GM12878 (cell line): ENCODE measurements at regions not wholly inside any gene's neighbourhood (a gene's known extent, or its start where the extent isn't known, plus 50 kb on each side); places are given as distances from the start of the nearest gene placed in this dataset.

Experiments
- ATAC-seq: fragments of 200-7000 bp; cut with Tn5 transposase; 3 replicates; pipeline ENCODE4 v1.9.1; 2020; ENCODE audit warnings: mild to moderate bottlenecking, moderate library complexity
- BruUV-seq: library from RNA; stranded (reverse); fragments of 400-500 nt; replicated peaks from 2 replicates; lab custom pipeline; 2021; lab: Mats Ljungman, UMichigan
- CTCF ChIA-PET: fragments of 300-600 bp; sonication (Branson Sonifier 250); formaldehyde crosslinking; extraction: SDS; loops from one replicate; lab custom pipeline; 2021; ENCODE audit warnings: inconsistent platforms; lab: Yijun Ruan, JAX
- POLR2A ChIA-PET: fragments of 350-600 bp; formaldehyde crosslinking; extraction: SDS; loops from one replicate; lab custom pipeline; 2021; ENCODE audit warnings: inconsistent platforms; lab: Charles Lee
- RAD21 ChIA-PET: fragments of 300-600 bp; sonication (Branson Sonifier 250); formaldehyde crosslinking; loops from one replicate; lab custom pipeline; 2023; ENCODE audit warnings: antibody characterized with exemption; ENCODE audit not compliant: unreplicated experiment; lab: Charles Lee
- SMC1A ChIA-PET: fragments of 300-600 bp; sonication (Branson Sonifier 250); formaldehyde crosslinking; loops from one replicate; lab custom pipeline; 2023; ENCODE audit not compliant: unreplicated experiment, uncharacterized antibody; lab: Charles Lee
- DNase-seq: peaks from one replicate; pipeline ENCODE4 v3.0.0-alpha.2; 2011; ENCODE audit warnings: low read depth, low spot score
- FAIRE-seq: peaks from 3 replicates; lab custom pipeline; 2011; peaks lifted over from hg19 to GRCh38; lab: Jason Lieb, UNC
- H2AFZ ChIP-seq: 2 replicates; pipeline ENCODE4 v1.6.0; 2011; ENCODE audit warnings: low read depth, low read length, control low read depth; ENCODE audit not compliant: control insufficient read depth
- H3K27ac ChIP-seq: 2 replicates; pipeline ENCODE4 v1.5.1; 2011; ENCODE audit warnings: control low read depth; ENCODE audit not compliant: control insufficient read depth, insufficient read depth
- H3K27me3 ChIP-seq, 2 experiments: replicated peaks in 1 of 2; 2 replicates each; pipeline versions ENCODE4 v1.6.0 to v1.6.1; 2011; ENCODE audit warnings: low read length in 1 of 2; ENCODE audit not compliant: control insufficient read depth in 2 of 2, insufficient read depth in 2 of 2
- H3K36me3 ChIP-seq, 2 experiments: 2 replicates each; pipeline ENCODE4 v1.5.1; 2011; ENCODE audit warnings: low read length in 1 of 2; ENCODE audit not compliant: control insufficient read depth in 2 of 2, insufficient read depth in 2 of 2
- H3K4me1 ChIP-seq: 2 replicates; pipeline ENCODE4 v1.6.1; 2011; ENCODE audit warnings: mild to moderate bottlenecking, low read length, moderate library complexity, mixed read lengths; ENCODE audit not compliant: control insufficient read depth, insufficient read depth
- H3K4me2 ChIP-seq: 2 replicates; pipeline ENCODE4 v1.6.0; 2011; ENCODE audit warnings: control low read depth; ENCODE audit not compliant: control insufficient read depth, insufficient read depth
- H3K4me3 ChIP-seq: fragments of 200-600 bp; sonication (generic); 2 replicates; pipeline ENCODE4 v1.5.1; 2016
- H3K79me2 ChIP-seq: 2 replicates; pipeline ENCODE4 v1.6.0; 2011; ENCODE audit warnings: low read length; ENCODE audit not compliant: control insufficient read depth, insufficient read depth
- H3K9ac ChIP-seq: 2 replicates; pipeline ENCODE4 v1.8.0; 2011; ENCODE audit warnings: low read length, control low read depth, mixed read lengths; ENCODE audit not compliant: control insufficient read depth, insufficient read depth
- H3K9me3 ChIP-seq: replicated peaks from 3 replicates; pipeline ENCODE4 v1.5.1; 2011; ENCODE audit warnings: mild to moderate bottlenecking, low read length; ENCODE audit not compliant: control insufficient read depth, insufficient read depth
- H4K20me1 ChIP-seq: 2 replicates; pipeline ENCODE4 v1.6.0; 2011; ENCODE audit not compliant: control insufficient read depth, insufficient read depth
- CHD1 ChIP-seq: IDR thresholded peaks from 2 replicates; pipeline ENCODE4 v1.6.1; 2012; ENCODE audit warnings: low read depth, low read length, improper control_type of control experiment
- HDAC2 ChIP-seq: fragments of 200-600 bp; sonication (generic); IDR thresholded peaks from 2 replicates; pipeline ENCODE4 v1.6.1; 2017
- PAX5 ChIP-seq: IDR thresholded peaks from 2 replicates; pipeline ENCODE4 v1.6.1; 2011; ENCODE audit warnings: low read depth, low read length, borderline replicate concordance
- RAD21 ChIP-seq: IDR thresholded peaks from 2 replicates; pipeline ENCODE4 v1.6.1; 2011; ENCODE audit warnings: mild to moderate bottlenecking, low read depth, low read length, moderate library complexity; ENCODE audit not compliant: insufficient read depth
- RB1 ChIP-seq: fragments of 450-650 bp; formaldehyde crosslinking; IDR thresholded peaks from 2 replicates; pipeline ENCODE4 v1.6.1; 2017; ENCODE audit warnings: mild to moderate bottlenecking, borderline replicate concordance
- SIN3A ChIP-seq: IDR thresholded peaks from 2 replicates; pipeline ENCODE4 v1.6.1; 2012; ENCODE audit warnings: low read depth, low read length, improper control_type of control experiment
- SKIL ChIP-seq: fragments of 450-650 bp; IDR thresholded peaks from 2 replicates; pipeline ENCODE4 v1.6.1; 2017; ENCODE audit warnings: mild to moderate bottlenecking, low read depth, inconsistent platforms; ENCODE audit not compliant: poor library complexity, severe bottlenecking
- SMAD1 ChIP-seq: fragments of 450-650 bp; IDR thresholded peaks from 2 replicates; pipeline ENCODE4 v1.6.1; 2018; ENCODE audit warnings: mild to moderate bottlenecking, low read depth; ENCODE audit not compliant: partially characterized antibody
- SREBF2 ChIP-seq: IDR thresholded peaks from 2 replicates; pipeline ENCODE4 v1.6.1; 2012; ENCODE audit warnings: mild to moderate bottlenecking, low read length
- WGBS: methylation state at CpG from one replicate; pipeline ENCODE4 v1.1.6; 2016; ENCODE audit warnings: low lambda C conversion rate; ENCODE audit not compliant: insufficient replicate concordance, insufficient coverage; ENCODE audit errors: missing lambda C conversion rate; 5-methylcytosine and 5-hydroxymethylcytosine counted together
- in situ Hi-C: fragments of 300-500 bp; cut with MboI; formaldehyde crosslinking; loops from 9 replicates; pipeline ENCODE4 v1.14.3; 2018; ENCODE audit warnings: mixed read lengths
- intact Hi-C: fragments of 100-400 bp; cut with micrococcal nuclease; formaldehyde crosslinking; loops from one replicate; pipeline ENCODE4 v1.14.2; 2022; ENCODE audit not compliant: unreplicated experiment
- TF ChIP-seq, protein P1 (sequence below): IDR thresholded peaks from 2 replicates; pipeline ENCODE4 v1.6.1; 2012; ENCODE audit warnings: low read depth, low read length, improper control_type of control experiment
- TF ChIP-seq, protein P2 (sequence below): fragments of 450-650 bp; formaldehyde crosslinking; IDR thresholded peaks from 2 replicates; pipeline ENCODE4 v1.4.0; 2020; ENCODE audit warnings: mild to moderate bottlenecking, moderate library complexity

- DNase-seq: no peak
- H3K9ac ChIP-seq: no peak overlapping the region
- FAIRE-seq: no peak
- no peaks in the 10 kb centered on the region for H3K79me2 ChIP-seq
- no peaks in the 10 kb centered on the region for H3K9me3 ChIP-seq
- TF ChIP-seq RB1 (no peak), SMAD1 (no peak), SIN3A (no peak), CHD1 (no peak)
- TF ChIP-seq, protein P1, sequence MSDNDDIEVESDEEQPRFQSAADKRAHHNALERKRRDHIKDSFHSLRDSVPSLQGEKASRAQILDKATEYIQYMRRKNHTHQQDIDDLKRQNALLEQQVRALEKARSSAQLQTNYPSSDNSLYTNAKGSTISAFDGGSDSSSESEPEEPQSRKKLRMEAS: no peak
- H3K27me3 ChIP-seq: no peaks in the 10 kb centered on the region
- H3K4me2 ChIP-seq: no peak overlapping the region
- intact Hi-C loops: no loop called here
- H3K4me1 ChIP-seq: no peaks in the 10 kb centered on the region
- ChIA-PET POLR2A (no interaction called here), CTCF (no interaction called here), RAD21 (no interaction called here), SMC1A (no interaction called here)
- in situ Hi-C loops: no loop called here
- no peak overlapping the region for H2AFZ ChIP-seq
- WGBS: 43% methylated on average over 4 of the region's 4 CpGs
- H3K4me3 ChIP-seq: no peak overlapping the region
- H3K27ac ChIP-seq: no peak overlapping the region
- ATAC-seq: no peak
- no peaks in the 10 kb centered on the region for H3K36me3 ChIP-seq
- no TSS peak for BruUV-seq
- H4K20me1 ChIP-seq: no peaks in the 10 kb centered on the region
Measured at GRCh38 chr9:26682796-26683496, 209.7 kb downstream of the CAAP1 start.

GRCh38 chr9:26682041-26682440, 210.6 kb downstream of the CAAP1 start:
- WGBS: 17% methylated on average over 4 of the region's 4 CpGs
- Histone ChIP-seq H3K9me3 (no peaks in the 10 kb centered on the region), H3K27ac (no peak overlapping the region), H3K36me3 (no peaks in the 10 kb centered on the region), H3K9ac (no peak overlapping the region), H3K4me1 (no peaks in the 10 kb centered on the region), H3K4me3 (no peak overlapping the region), H3K4me2 (no peak overlapping the region), H2AFZ (no peak overlapping the region), H3K79me2 (no peaks in the 10 kb centered on the region), H4K20me1 (no peaks in the 10 kb centered on the region), H3K27me3 (no peaks in the 10 kb centered on the region)
- ChIA-PET RAD21 (no interaction called here), POLR2A (no interaction called here), CTCF (no interaction called here), SMC1A (no interaction called here)
- ATAC-seq (no peak), DNase-seq (no peak), FAIRE-seq (no peak)
- no TSS peak for BruUV-seq
- intact Hi-C loops: no loop called here
- in situ Hi-C loops: no loop called here
- TF ChIP-seq SKIL (no peak), PAX5 (no peak), SREBF2 (no peak), RAD21 (no peak), HDAC2 (no peak)
- TF ChIP-seq, protein P2, sequence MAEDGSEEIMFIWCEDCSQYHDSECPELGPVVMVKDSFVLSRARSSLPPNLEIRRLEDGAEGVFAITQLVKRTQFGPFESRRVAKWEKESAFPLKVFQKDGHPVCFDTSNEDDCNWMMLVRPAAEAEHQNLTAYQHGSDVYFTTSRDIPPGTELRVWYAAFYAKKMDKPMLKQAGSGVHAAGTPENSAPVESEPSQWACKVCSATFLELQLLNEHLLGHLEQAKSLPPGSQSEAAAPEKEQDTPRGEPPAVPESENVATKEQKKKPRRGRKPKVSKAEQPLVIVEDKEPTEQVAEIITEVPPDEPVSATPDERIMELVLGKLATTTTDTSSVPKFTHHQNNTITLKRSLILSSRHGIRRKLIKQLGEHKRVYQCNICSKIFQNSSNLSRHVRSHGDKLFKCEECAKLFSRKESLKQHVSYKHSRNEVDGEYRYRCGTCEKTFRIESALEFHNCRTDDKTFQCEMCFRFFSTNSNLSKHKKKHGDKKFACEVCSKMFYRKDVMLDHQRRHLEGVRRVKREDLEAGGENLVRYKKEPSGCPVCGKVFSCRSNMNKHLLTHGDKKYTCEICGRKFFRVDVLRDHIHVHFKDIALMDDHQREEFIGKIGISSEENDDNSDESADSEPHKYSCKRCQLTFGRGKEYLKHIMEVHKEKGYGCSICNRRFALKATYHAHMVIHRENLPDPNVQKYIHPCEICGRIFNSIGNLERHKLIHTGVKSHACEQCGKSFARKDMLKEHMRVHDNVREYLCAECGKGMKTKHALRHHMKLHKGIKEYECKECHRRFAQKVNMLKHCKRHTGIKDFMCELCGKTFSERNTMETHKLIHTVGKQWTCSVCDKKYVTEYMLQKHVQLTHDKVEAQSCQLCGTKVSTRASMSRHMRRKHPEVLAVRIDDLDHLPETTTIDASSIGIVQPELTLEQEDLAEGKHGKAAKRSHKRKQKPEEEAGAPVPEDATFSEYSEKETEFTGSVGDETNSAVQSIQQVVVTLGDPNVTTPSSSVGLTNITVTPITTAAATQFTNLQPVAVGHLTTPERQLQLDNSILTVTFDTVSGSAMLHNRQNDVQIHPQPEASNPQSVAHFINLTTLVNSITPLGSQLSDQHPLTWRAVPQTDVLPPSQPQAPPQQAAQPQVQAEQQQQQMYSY (CRISPR knock-in tag): no peak
